ENCODE measurements at regions not wholly inside any gene's neighbourhood (a gene's known extent, or its start where the extent isn't known, plus 50 kb on each side); places are given as distances from the start of the nearest gene placed in this dataset.

- Mint-ChIP-seq H3K27ac (no peak overlapping the region), H3K9me3 (peaks cover 19% of the 10 kb centered on the region), H3K4me3 (no peak overlapping the region), H3K4me1 (peaks cover 7% of the 10 kb centered on the region), H3K36me3 (no peaks in the 10 kb centered on the region), H3K27me3 (ENCODE audit: low read depth) (no peaks in the 10 kb centered on the region)
- POLR2A ChIA-PET: no interaction called here
- DNase-seq (ENCODE audit: low spot score) (no peak), ATAC-seq (no peak)
- CTCF ChIA-PET: no interaction called here
- TF ChIP-seq, protein P1, sequence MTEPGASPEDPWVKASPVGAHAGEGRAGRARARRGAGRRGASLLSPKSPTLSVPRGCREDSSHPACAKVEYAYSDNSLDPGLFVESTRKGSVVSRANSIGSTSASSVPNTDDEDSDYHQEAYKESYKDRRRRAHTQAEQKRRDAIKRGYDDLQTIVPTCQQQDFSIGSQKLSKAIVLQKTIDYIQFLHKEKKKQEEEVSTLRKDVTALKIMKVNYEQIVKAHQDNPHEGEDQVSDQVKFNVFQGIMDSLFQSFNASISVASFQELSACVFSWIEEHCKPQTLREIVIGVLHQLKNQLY (CRISPR knock-in tag; IDR thresholded peaks at IDR 0.05): no peak
- TF ChIP-seq TEAD4 (CRISPR knock-in tag; IDR thresholded peaks at IDR 0.05) (no peak), ATF2 (CRISPR knock-in tag; IDR thresholded peaks at IDR 0.05; ENCODE audit: borderline replicate concordance, low read depth) (no peak), ERG (CRISPR knock-in tag; IDR thresholded peaks at IDR 0.05) (no peak), E2F4 (CRISPR knock-in tag; IDR thresholded peaks at IDR 0.05; ENCODE audit: borderline replicate concordance, low read depth) (no peak), NFE2L1 (CRISPR knock-in tag; IDR thresholded peaks at IDR 0.05) (no peak), AFF4 (CRISPR knock-in tag; IDR thresholded peaks at IDR 0.05; ENCODE audit: borderline replicate concordance) (no peak), NR3C1 (CRISPR knock-in tag; conservative IDR thresholded peaks at IDR 0.05; ENCODE audit: low read depth) (no peak), HMGA2 (CRISPR knock-in tag; IDR thresholded peaks at IDR 0.05) (no peak), TCF7 (CRISPR knock-in tag; IDR thresholded peaks at IDR 0.05; ENCODE audit: low read depth) (no peak), PRDM15 (CRISPR knock-in tag; IDR thresholded peaks at IDR 0.05) (no peak), NR2C2 (CRISPR knock-in tag; IDR thresholded peaks at IDR 0.05) (no peak), MAX (CRISPR knock-in tag; IDR thresholded peaks at IDR 0.05) (no peak), E2F1 (CRISPR knock-in tag; IDR thresholded peaks at IDR 0.05) (no peak), EMX1 (CRISPR knock-in tag; IDR thresholded peaks at IDR 0.05) (no peak), CDX4 (CRISPR knock-in tag; IDR thresholded peaks at IDR 0.05; ENCODE audit: borderline replicate concordance) (no peak), NFYB (CRISPR knock-in tag; conservative IDR thresholded peaks at IDR 0.05; ENCODE audit: low read depth) (no peak)
- TF ChIP-seq, protein P2, sequence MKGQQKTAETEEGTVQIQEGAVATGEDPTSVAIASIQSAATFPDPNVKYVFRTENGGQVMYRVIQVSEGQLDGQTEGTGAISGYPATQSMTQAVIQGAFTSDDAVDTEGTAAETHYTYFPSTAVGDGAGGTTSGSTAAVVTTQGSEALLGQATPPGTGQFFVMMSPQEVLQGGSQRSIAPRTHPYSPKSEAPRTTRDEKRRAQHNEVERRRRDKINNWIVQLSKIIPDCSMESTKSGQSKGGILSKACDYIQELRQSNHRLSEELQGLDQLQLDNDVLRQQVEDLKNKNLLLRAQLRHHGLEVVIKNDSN (CRISPR knock-in tag; IDR thresholded peaks at IDR 0.05): no peak
- TF ChIP-seq, protein P3, sequence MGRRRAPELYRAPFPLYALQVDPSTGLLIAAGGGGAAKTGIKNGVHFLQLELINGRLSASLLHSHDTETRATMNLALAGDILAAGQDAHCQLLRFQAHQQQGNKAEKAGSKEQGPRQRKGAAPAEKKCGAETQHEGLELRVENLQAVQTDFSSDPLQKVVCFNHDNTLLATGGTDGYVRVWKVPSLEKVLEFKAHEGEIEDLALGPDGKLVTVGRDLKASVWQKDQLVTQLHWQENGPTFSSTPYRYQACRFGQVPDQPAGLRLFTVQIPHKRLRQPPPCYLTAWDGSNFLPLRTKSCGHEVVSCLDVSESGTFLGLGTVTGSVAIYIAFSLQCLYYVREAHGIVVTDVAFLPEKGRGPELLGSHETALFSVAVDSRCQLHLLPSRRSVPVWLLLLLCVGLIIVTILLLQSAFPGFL (CRISPR knock-in tag; IDR thresholded peaks at IDR 0.05; ENCODE audit: borderline replicate concordance): no peak
- TF ChIP-seq, protein P4, sequence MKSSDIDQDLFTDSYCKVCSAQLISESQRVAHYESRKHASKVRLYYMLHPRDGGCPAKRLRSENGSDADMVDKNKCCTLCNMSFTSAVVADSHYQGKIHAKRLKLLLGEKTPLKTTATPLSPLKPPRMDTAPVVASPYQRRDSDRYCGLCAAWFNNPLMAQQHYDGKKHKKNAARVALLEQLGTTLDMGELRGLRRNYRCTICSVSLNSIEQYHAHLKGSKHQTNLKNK (CRISPR knock-in tag; IDR thresholded peaks at IDR 0.05): no peak
Observed at GRCh38 chr20:43255877-43256276, 66.2 kb upstream of the PTPRT start.

Data from WTC11 (cell line).